Osteoblast (primary cell): ENCODE measurements at regions not wholly inside any gene's neighbourhood (a gene's known extent, or its start where the extent isn't known, plus 50 kb on each side); places are given as distances from the start of the nearest gene placed in this dataset.

ENCODE experiments used
- DNase-seq: peaks from one replicate; pipeline ENCODE4 v3.0.0; 2011; ENCODE audit warnings: low spot score, mixed read lengths; ENCODE audit not compliant: insufficient read length; ENCODE audit errors: missing footprints
- H2AFZ ChIP-seq: 2 replicates; pipeline ENCODE4 v1.6.0; 2011; ENCODE audit warnings: mild to moderate bottlenecking, low read length
- H3K27ac ChIP-seq: 2 replicates; pipeline ENCODE4 v1.5.1; 2011; ENCODE audit warnings: mild to moderate bottlenecking, low read depth, low read length, moderate library complexity
- H3K27me3 ChIP-seq: 2 replicates; pipeline ENCODE4 v1.6.0; 2012; ENCODE audit warnings: mild to moderate bottlenecking, control low read depth, inconsistent platforms, low read length, moderate library complexity; ENCODE audit not compliant: insufficient read depth
- H3K36me3 ChIP-seq: 2 replicates; pipeline ENCODE4 v1.5.1; 2011; ENCODE audit warnings: mild to moderate bottlenecking, low read length, control low read depth, moderate library complexity; ENCODE audit not compliant: insufficient read depth
- H3K4me1 ChIP-seq: 2 replicates; pipeline ENCODE4 v1.5.1; 2011; ENCODE audit warnings: mild to moderate bottlenecking, low read length, control low read depth, moderate library complexity; ENCODE audit not compliant: insufficient read depth
- H3K4me2 ChIP-seq: 2 replicates; pipeline ENCODE4 v1.6.0; 2011; ENCODE audit warnings: mild to moderate bottlenecking, low read length; ENCODE audit not compliant: insufficient read depth
- H3K4me3 ChIP-seq: fragments of 200-600 bp; sonication (generic); 3 replicates; pipeline ENCODE4 v1.5.1; 2012; ENCODE audit warnings: mild to moderate bottlenecking, low read length, inconsistent platforms; ENCODE audit not compliant: insufficient read depth
- H3K79me2 ChIP-seq: 2 replicates; pipeline ENCODE4 v1.6.0; 2012; ENCODE audit warnings: mild to moderate bottlenecking, low read length, control low read depth, inconsistent platforms; ENCODE audit not compliant: insufficient read depth
- H3K9me3 ChIP-seq: 2 replicates; pipeline ENCODE4 v1.5.1; 2011; ENCODE audit warnings: low read depth, low read length, control low read depth
- H4K20me1 ChIP-seq: 2 replicates; pipeline ENCODE4 v1.6.0; 2012; ENCODE audit warnings: mild to moderate bottlenecking, low read length, control low read depth; ENCODE audit not compliant: insufficient read depth
- TF ChIP-seq, protein P1 (sequence below): IDR thresholded peaks from 2 replicates; pipeline ENCODE4 v1.5.1; 2011; ENCODE audit warnings: mild to moderate bottlenecking, low read depth, low read length, moderate library complexity; ENCODE audit errors: extremely low read depth

DNA sequence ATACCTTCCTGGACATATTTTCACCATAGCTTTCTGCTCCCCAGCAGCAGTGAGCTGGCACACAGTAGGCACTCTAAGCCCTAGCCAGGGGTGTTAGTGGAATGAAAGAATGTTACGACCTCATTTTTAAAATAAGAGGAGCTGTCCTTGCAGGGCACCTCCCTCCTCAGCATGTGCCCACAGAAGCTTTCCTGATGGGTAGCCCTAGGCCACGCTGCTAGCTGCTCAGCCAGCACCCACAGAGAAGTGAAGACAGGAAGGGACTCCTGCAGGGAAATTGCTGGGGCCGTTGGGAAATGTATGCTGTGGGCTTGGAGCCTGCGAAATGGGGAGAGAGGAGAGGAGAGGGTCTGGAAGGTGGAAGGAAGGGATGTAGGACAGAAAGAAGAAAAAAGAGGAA, 87.3 kb upstream of the ANKRD34C start:
- Histone ChIP-seq H2AFZ (no peak overlapping the region), H3K9me3 (no peaks in the 10 kb centered on the region), H3K27ac (no peak overlapping the region), H4K20me1 (no peaks in the 10 kb centered on the region), H3K36me3 (no peaks in the 10 kb centered on the region), H3K4me2 (no peak overlapping the region), H3K27me3 (peaks cover 20% of the 10 kb centered on the region), H3K4me1 (no peaks in the 10 kb centered on the region), H3K4me3 (no peak overlapping the region), H3K79me2 (no peaks in the 10 kb centered on the region)
- TF ChIP-seq, protein P1, sequence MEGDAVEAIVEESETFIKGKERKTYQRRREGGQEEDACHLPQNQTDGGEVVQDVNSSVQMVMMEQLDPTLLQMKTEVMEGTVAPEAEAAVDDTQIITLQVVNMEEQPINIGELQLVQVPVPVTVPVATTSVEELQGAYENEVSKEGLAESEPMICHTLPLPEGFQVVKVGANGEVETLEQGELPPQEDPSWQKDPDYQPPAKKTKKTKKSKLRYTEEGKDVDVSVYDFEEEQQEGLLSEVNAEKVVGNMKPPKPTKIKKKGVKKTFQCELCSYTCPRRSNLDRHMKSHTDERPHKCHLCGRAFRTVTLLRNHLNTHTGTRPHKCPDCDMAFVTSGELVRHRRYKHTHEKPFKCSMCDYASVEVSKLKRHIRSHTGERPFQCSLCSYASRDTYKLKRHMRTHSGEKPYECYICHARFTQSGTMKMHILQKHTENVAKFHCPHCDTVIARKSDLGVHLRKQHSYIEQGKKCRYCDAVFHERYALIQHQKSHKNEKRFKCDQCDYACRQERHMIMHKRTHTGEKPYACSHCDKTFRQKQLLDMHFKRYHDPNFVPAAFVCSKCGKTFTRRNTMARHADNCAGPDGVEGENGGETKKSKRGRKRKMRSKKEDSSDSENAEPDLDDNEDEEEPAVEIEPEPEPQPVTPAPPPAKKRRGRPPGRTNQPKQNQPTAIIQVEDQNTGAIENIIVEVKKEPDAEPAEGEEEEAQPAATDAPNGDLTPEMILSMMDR, result no peak
- DNase-seq, result no peak

DNA sequence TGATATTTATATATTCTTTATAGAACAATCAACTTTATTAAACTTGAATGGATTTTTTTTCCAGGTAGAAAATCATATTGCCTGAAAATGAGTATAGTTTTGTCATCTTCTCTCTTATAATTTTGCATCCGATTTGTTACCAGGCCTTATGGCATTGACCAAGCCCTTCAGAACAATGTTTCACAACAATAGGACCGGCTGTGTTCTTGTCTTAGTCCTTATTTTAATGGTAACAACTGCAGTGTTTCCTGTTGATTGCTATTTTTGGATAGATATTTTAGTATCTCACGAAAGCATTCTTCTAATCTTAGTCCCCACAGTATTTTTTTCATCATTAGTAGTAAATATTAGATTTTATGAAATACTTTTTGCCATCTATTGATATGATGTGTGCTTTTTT, 88.1 kb upstream of the ANKRD34C start:
- no peaks in the 10 kb centered on the region for H4K20me1 ChIP-seq
- no peaks in the 10 kb centered on the region for H3K36me3 ChIP-seq
- no peak overlapping the region for H2AFZ ChIP-seq
- H3K4me1 ChIP-seq, result no peaks in the 10 kb centered on the region
- peaks cover 23% of the 10 kb centered on the region for H3K27me3 ChIP-seq
- no peak for DNase-seq
- TF ChIP-seq, protein P1, result no peak
- no peaks in the 10 kb centered on the region for H3K79me2 ChIP-seq
- H3K27ac ChIP-seq, result no peak overlapping the region
- no peak overlapping the region for H3K4me2 ChIP-seq
- H3K4me3 ChIP-seq, result no peak overlapping the region
- no peaks in the 10 kb centered on the region for H3K9me3 ChIP-seq

GRCh38 chr15:79193549-79193948, 89.0 kb upstream of the ANKRD34C start:
- Histone ChIP-seq H3K79me2 (no peaks in the 10 kb centered on the region), H3K9me3 (no peaks in the 10 kb centered on the region), H2AFZ (no peak overlapping the region), H3K27ac (no peak overlapping the region), H3K4me1 (no peaks in the 10 kb centered on the region), H3K4me3 (no peak overlapping the region), H3K27me3 (peaks cover 28% of the 10 kb centered on the region), H3K4me2 (no peak overlapping the region), H4K20me1 (no peaks in the 10 kb centered on the region), H3K36me3 (no peaks in the 10 kb centered on the region)
- TF ChIP-seq, protein P1, result no peak
- no peak for DNase-seq

GRCh38 chr15:79193103-79193502, 89.4 kb upstream of the ANKRD34C start:
- no peaks in the 10 kb centered on the region for H4K20me1 ChIP-seq
- H3K27ac ChIP-seq, result no peak overlapping the region
- H3K4me1 ChIP-seq, result no peaks in the 10 kb centered on the region
- no peaks in the 10 kb centered on the region for H3K36me3 ChIP-seq
- TF ChIP-seq, protein P1, result no peak
- H3K4me2 ChIP-seq, result no peak overlapping the region
- no peak overlapping the region for H2AFZ ChIP-seq
- no peak overlapping the region for H3K4me3 ChIP-seq
- H3K79me2 ChIP-seq, result no peaks in the 10 kb centered on the region
- H3K27me3 ChIP-seq, result peaks cover 28% of the 10 kb centered on the region
- H3K9me3 ChIP-seq, result no peaks in the 10 kb centered on the region
- DNase-seq, result no peak
